ENCODE measurements at regions not wholly inside any gene's neighbourhood (a gene's known extent, or its start where the extent isn't known, plus 50 kb on each side); places are given as distances from the start of the nearest gene placed in this dataset.

GRCh38 chr17:51528111-51528510, 267.8 kb downstream of the UTP18 start:
- Histone ChIP-seq H2AFZ (no peak overlapping the region), H3F3A (replicated peaks; ENCODE audit: low read depth) (no peaks in the 10 kb centered on the region), H3K27me3 (ENCODE audit: insufficient read depth) (no peaks in the 10 kb centered on the region), H3K79me2 (replicated peaks; ENCODE audit: insufficient read depth) (no peaks in the 10 kb centered on the region), H3K36me3 (ENCODE audit: insufficient read depth) (no peaks in the 10 kb centered on the region), H3K4me3 (no peak overlapping the region), H3K4me1 (ENCODE audit: insufficient read depth) (no peaks in the 10 kb centered on the region), H3K27ac (ENCODE audit: low read depth) (no peak overlapping the region), H3K9me2 (ENCODE audit: insufficient read depth) (0 out of 2 replicates have a peak, but pooled peaks cover 3% of the 10 kb centered on the region), H3K4me2 (no peak overlapping the region), H4K20me1 (replicated peaks; ENCODE audit: insufficient read depth) (no peaks in the 10 kb centered on the region)
- no peak for TF ChIP-seq NANOG (IDR thresholded peaks at IDR 0.05; ENCODE audit: borderline replicate concordance)
- TF ChIP-seq ZNF331 (CRISPR knock-in tag; IDR thresholded peaks at IDR 0.05; ENCODE audit: low read depth), result no peak
- no peak for TF ChIP-seq REST (IDR thresholded peaks at IDR 0.05; ENCODE audit: unreplicated experiment)
- no peak for TF ChIP-seq STAT1 (IDR thresholded peaks at IDR 0.05; ENCODE audit: unreplicated experiment)
- TF ChIP-seq ZNF462 (CRISPR knock-in tag; IDR thresholded peaks at IDR 0.05), result no peak
- TF ChIP-seq ETS1 (IDR thresholded peaks at IDR 0.05), result no peak
- TF ChIP-seq POLR2AphosphoS5 (IDR thresholded peaks at IDR 0.05; ENCODE audit: low read depth), result no peak
- Mint-ChIP-seq H3K4me3 (no peak overlapping the region), H3K9me3 (peaks cover 4% of the 10 kb centered on the region; the same call in 2 of the 3 replicates), H3K36me3 (ENCODE audit: low read depth) (no peaks in the 10 kb centered on the region), H3K27ac (no peak overlapping the region), H3K4me1 (no peaks in the 10 kb centered on the region), H3K27me3 (ENCODE audit: insufficient read depth, low read depth, poor library complexity) (peaks cover 2% of the 10 kb centered on the region)
- no peak for DNase-seq (ENCODE audit: low spot score)
- no peak for ATAC-seq
